ENCODE measurements at regions not wholly inside any gene's neighbourhood (a gene's known extent, or its start where the extent isn't known, plus 50 kb on each side); places are given as distances from the start of the nearest gene placed in this dataset.

- Mint-ChIP-seq H3K9me3 (ENCODE audit: insufficient read depth) (no peaks in the 10 kb centered on the region), H3K4me1 (no peaks in the 10 kb centered on the region), H3K4me3 (no peak overlapping the region), H3K27me3 (peaks cover 46% of the 10 kb centered on the region), H3K27ac (no peak overlapping the region)
- DNase-seq (no peak), ATAC-seq (ENCODE audit: low read depth) (no peak)
- no peak overlapping the region for H3K4me2 ChIP-seq (replicated peaks; ENCODE audit: low read depth, low read length, poor library complexity, severe bottlenecking)
- POLR2A ChIA-PET: no interaction called here
- no peak overlapping the region for H2AFZ ChIP-seq (ENCODE audit: insufficient read depth, low read depth, low read length, poor library complexity, severe bottlenecking)
- peaks cover 0 to 15% (median 0%) of the 10 kb centered on the region in 3 donors for H3K9me3 ChIP-seq (ENCODE audit: control extremely low read depth in 1 of 3, control insufficient read depth in 2 of 3, insufficient read depth in 1 of 3, low read length in 2 of 3)
- CTCF ChIA-PET: no interaction called here
- H4K20me1 ChIP-seq (ENCODE audit: control insufficient read depth, insufficient read depth, low read length, poor library complexity, severe bottlenecking): no peaks in the 10 kb centered on the region
- 85% methylated on average over 7 of the region's 7 CpGs for WGBS (ENCODE audit: insufficient coverage)
- no peak overlapping the region for H3K9ac ChIP-seq (ENCODE audit: low read length)
- H3K4me1 ChIP-seq (ENCODE audit: control insufficient read depth in 2 of 2, insufficient read depth in 2 of 2, low read length in 2 of 2): no peaks in the 10 kb centered on the region
- H3K27me3 ChIP-seq (replicated peaks in 1 of 4; ENCODE audit: control extremely low read depth in 1 of 4, control insufficient read depth in 3 of 4, insufficient read depth in 4 of 4, low read length in 3 of 4): peaks cover 0 to 15% (median 0%) of the 10 kb centered on the region in 4 experiments
- no peak overlapping the region for H3K4me3 ChIP-seq (ENCODE audit: control extremely low read depth in 1 of 5, extremely low read depth in 1 of 5, insufficient read depth in 1 of 5, low read depth in 2 of 5, low read length in 4 of 5)
- TF ChIP-seq CTCF (IDR thresholded peaks at IDR 0.05) (no peak), EZH2 (IDR thresholded peaks at IDR 0.05; ENCODE audit: borderline replicate concordance, insufficient read depth, low read depth, low read length, poor library complexity, severe bottlenecking) (no peak)
- no peak overlapping the region for H3K27ac ChIP-seq (ENCODE audit: low read length in 2 of 2)
- intact Hi-C loops (cut with micrococcal nuclease): no loop called here
- no peaks in the 10 kb centered on the region for H3K36me3 ChIP-seq (replicated peaks in 1 of 2; ENCODE audit: control extremely low read depth in 1 of 2, control insufficient read depth in 1 of 2, extremely low read depth in 1 of 2, insufficient read depth in 2 of 2, low read length in 1 of 2)
- H3K79me2 ChIP-seq (ENCODE audit: control insufficient read depth, insufficient read depth, low read length): no peaks in the 10 kb centered on the region
Measured at GRCh38 chr3:127487196-127487595, 103.3 kb downstream of the TPRA1 start.

DNA sequence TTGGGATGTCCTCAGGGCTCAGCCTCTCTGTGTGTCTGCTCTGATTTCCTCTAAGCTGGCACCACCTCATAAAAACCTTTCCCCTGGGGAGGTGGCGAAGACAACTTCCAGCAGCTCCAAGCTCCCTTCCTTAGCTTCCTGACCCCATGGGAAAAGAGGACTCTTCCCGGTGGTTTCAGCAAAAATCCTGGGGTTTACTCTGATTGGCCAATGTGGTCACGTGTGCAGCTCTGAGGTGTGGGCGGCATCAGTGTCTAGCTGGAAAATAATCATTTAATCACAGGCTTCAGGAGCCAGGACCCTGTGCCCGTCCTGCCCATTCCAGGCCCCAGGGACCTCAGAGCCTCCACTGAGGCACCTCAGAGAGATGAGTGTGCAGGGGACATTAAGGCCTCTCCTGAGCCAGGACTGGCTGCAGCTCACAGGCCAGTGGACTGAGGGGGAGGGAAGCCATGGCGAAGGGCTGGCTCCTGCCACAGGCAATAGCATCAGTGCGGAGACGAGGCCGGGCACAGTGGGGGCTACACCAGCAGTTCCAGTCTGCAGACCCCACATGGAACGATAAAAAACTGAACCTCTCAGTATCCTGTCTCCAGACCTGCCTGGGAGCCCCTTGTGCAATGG lies 104.1 kb downstream of the TPRA1 start:
- intact Hi-C loops (cut with micrococcal nuclease): no loop called here

More for the DNA sequence above, 104.1 kb downstream of the TPRA1 start:
- Histone ChIP-seq H3K4me3 (ENCODE audit: control extremely low read depth in 1 of 5, extremely low read depth in 1 of 5, insufficient read depth in 1 of 5, low read depth in 2 of 5, low read length in 4 of 5) (no peak overlapping the region), H2AFZ (ENCODE audit: insufficient read depth, low read depth, low read length, poor library complexity, severe bottlenecking) (no peak overlapping the region), H3K9ac (ENCODE audit: low read length) (no peak overlapping the region), H3K36me3 (replicated peaks in 1 of 2; ENCODE audit: control extremely low read depth in 1 of 2, control insufficient read depth in 1 of 2, extremely low read depth in 1 of 2, insufficient read depth in 2 of 2, low read length in 1 of 2) (no peaks in the 10 kb centered on the region), H3K27ac (ENCODE audit: low read length in 2 of 2) (no peak overlapping the region), H3K4me2 (replicated peaks; ENCODE audit: low read depth, low read length, poor library complexity, severe bottlenecking) (no peak overlapping the region), H3K79me2 (ENCODE audit: control insufficient read depth, insufficient read depth, low read length) (no peaks in the 10 kb centered on the region), H3K9me3 (ENCODE audit: control extremely low read depth in 1 of 3, control insufficient read depth in 2 of 3, insufficient read depth in 1 of 3, low read length in 2 of 3) (peaks cover 0 to 15% (median 0%) of the 10 kb centered on the region in 3 donors), H3K27me3 (replicated peaks in 1 of 4; ENCODE audit: control extremely low read depth in 1 of 4, control insufficient read depth in 3 of 4, insufficient read depth in 4 of 4, low read length in 3 of 4) (peaks cover 0 to 15% (median 0%) of the 10 kb centered on the region in 4 experiments), H3K4me1 (ENCODE audit: control insufficient read depth in 2 of 2, insufficient read depth in 2 of 2, low read length in 2 of 2) (no peaks in the 10 kb centered on the region), H4K20me1 (ENCODE audit: control insufficient read depth, insufficient read depth, low read length, poor library complexity, severe bottlenecking) (no peaks in the 10 kb centered on the region)
- Mint-ChIP-seq H3K4me3 (no peak overlapping the region), H3K27me3 (peaks cover 49% of the 10 kb centered on the region), H3K27ac (no peak overlapping the region), H3K9me3 (ENCODE audit: insufficient read depth) (no peaks in the 10 kb centered on the region), H3K4me1 (no peaks in the 10 kb centered on the region)
- ChIA-PET CTCF (no interaction called here), POLR2A (no interaction called here)
- TF ChIP-seq CTCF (IDR thresholded peaks at IDR 0.05) (no peak), EZH2 (IDR thresholded peaks at IDR 0.05; ENCODE audit: borderline replicate concordance, insufficient read depth, low read depth, low read length, poor library complexity, severe bottlenecking) (no peak)
- ATAC-seq (ENCODE audit: low read depth) (no peak), DNase-seq (no peak)
- 94% methylated on average over 10 of the region's 10 CpGs for WGBS (ENCODE audit: insufficient coverage)
